Caki2 (cell line): ENCODE measurements at regions not wholly inside any gene's neighbourhood (a gene's known extent, or its start where the extent isn't known, plus 50 kb on each side); places are given as distances from the start of the nearest gene placed in this dataset.

Experiments
- DNase-seq: peaks from one replicate; pipeline ENCODE4 v3.0.0-alpha.2; 2015; ENCODE audit warnings: low read depth
- in situ Hi-C: cut with HindIII; loops from 2 replicates; pipeline ENCODE4 v1.10.0; 2016; ENCODE audit warnings: low sequenced_read_pairs, low pct_unique_long_range_greater_than_20kb, mixed read lengths

DNA sequence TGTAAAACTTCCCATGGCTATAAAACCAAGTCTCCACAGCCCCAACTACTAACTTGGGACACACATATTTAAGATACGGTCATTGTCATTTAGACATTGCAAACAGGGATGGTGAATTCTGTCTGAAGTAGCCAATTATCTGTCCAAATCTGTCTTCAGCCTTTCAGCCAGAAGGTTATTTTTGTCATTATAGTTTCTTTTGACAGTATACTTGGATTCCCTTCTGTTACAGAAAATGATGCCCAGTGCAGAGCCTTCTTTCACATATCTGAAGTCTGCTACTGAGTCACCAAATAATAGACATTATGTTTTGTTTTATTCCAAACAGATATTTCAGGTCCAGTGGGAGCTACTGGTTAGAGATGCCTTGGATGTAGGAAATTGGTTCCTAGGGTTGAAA, 452.4 kb upstream of the HTR2A start:
- in situ Hi-C loops, result no loop called here
- no peak for DNase-seq

- in situ Hi-C loops, result no loop called here
- no peak for DNase-seq
Measured at GRCh38 chr13:47337781-47338507, 441.1 kb upstream of the HTR2A start.

DNA sequence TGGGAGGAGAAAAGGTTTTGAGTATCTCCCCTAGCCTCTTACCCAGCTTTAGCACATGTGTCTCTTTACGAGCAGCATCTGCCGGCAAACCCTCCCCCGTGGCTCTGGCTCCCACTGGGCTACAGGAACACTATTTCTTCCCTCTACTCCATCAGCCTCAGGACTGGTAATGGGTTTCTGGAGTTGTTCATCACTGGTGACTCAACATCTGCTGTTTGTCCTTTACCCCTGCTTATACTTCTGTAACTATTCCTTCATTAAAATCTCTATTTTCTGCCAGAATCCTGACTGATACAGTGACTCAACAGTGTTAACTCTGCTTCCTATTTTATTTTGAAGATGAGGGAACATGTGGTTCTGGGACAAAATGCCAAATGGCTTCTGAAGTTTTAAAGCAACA, 437.3 kb upstream of the HTR2A start:
- in situ Hi-C loops, result no loop called here
- peak; percentile 1 for DNase-seq

DNA sequence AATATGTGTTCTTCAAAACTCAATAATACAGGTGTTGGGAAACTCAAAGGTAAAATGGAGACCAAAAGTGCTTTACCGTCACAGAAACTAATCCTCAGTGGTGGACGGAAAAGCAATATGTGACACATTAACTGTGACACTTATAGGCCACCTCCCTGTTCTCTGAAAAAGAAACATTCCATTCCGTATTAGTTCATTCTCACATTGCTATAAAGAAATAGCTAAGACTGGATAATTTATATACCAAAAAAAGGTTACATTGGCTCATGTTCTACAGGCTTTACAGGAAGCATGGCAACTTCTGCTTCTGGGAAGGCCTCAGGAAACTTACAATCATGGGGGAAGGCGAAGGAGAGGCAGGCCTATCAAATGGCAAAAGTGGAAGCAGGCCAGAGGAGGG, 435.3 kb upstream of the HTR2A start:
- peak; percentile 52 for DNase-seq
- in situ Hi-C loops, result no loop called here

DNA sequence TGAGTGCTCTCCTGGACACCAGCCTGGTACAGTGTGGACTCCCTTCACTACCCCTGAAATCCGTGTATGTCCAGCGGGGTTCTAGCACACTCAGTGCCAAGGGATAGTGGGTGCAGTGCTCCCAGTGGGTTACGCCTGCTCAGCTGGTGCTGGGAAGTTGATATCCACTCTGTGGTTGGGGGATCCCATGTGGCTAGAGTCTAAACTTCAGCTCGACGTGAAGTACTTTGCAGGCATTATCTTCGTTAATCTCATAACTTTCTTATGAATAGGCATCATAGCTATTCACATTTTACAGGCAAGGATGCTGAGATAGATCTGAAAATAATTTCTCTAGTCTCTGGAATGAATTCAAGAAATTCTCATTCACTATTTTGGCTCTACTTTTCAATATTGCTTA, 433.2 kb upstream of the HTR2A start:
- DNase-seq, result no peak
- in situ Hi-C loops, result no loop called here

DNA sequence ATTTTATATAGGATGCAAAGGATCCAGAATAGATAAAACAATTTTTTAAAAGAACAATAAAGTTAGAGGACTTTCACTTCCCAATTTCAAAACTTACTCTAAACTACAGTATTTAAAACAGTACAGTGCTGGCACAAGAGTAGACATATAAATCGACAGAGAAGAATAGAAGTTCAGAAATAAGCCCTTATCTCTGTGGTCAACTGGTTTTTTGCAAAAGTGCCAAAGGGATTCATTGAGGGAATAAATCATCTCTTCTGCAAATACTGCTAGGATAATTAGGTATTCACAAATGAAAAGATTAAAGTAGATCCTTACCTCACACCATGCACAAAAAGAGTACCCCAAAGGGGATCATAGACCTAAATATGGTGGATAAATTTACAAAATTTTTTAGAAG, 431.0 kb upstream of the HTR2A start:
- in situ Hi-C loops, result no loop called here

DNA sequence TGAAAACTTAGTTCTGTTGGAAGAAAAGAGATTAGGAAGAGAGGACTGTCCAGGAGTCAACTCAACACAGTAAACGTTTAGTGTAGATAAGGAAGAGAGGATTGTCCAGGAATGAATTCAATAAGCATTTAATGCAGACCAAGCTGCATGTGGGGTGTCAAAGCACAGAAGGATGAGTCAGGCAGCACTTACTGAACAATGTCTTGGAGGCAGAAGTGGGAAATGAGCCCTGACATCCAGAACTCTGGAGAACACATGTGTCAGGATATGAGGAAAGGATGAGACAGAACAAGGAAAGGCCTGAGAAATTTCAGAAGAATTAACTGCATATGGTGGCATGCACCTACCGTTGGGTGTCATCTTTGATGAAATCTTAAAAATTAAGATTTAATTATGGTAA, 429.2 kb upstream of the HTR2A start:
- in situ Hi-C loops, result no loop called here
- DNase-seq, result no peak

More for the DNA sequence above, 431.0 kb upstream of the HTR2A start:
- DNase-seq, result no peak

- DNase-seq, result no peak
- in situ Hi-C loops, result no loop called here
Measured at GRCh38 chr13:47317356-47317755, 420.5 kb upstream of the HTR2A start.

GRCh38 chr13:47310401-47310800, 413.5 kb upstream of the HTR2A start:
- in situ Hi-C loops, result no loop called here
- DNase-seq, result no peak

DNA sequence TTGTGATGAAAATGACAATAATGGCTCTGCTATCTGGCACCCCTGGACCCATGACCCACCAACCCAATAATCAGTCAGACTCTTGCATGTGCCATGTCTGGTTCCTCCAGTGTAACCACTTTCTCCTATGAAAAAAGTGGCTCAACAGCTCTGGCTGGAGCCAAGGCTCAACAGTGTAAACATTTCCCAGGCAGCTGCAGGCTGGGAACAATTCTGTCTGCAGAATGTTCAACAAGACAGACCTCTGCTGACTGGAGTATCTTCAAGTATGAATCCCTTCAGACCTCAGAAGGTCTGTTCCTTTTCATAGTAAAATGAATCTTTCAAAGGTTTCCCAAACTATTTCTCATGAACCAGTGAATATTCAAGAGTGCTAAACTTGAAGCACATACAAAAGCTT, 410.1 kb upstream of the HTR2A start:
- no peak for DNase-seq
- in situ Hi-C loops, result no loop called here

DNA sequence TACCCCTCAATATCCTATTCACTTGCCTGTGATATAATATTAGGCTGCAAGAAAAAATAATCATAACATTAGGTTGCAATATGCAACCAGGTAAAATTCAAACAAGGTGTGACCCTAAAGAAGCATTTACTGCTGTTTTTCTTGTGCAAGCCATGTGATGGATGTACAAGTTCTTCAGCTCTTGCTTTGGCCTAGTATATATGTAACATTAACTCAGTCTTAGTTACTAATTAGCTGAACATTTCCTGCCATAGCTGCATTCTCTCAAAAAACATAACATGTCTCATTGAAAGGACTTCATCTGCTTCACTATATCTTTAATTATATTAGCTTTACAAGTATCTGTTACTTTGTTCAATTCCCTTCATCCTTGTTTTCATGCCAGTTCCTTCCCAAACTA, 406.8 kb upstream of the HTR2A start:
- DNase-seq, result no peak
- in situ Hi-C loops, result no loop called here

- in situ Hi-C loops, result no loop called here
- DNase-seq, result no peak
Measured at GRCh38 chr13:47299304-47299703, 402.5 kb upstream of the HTR2A start.

DNA sequence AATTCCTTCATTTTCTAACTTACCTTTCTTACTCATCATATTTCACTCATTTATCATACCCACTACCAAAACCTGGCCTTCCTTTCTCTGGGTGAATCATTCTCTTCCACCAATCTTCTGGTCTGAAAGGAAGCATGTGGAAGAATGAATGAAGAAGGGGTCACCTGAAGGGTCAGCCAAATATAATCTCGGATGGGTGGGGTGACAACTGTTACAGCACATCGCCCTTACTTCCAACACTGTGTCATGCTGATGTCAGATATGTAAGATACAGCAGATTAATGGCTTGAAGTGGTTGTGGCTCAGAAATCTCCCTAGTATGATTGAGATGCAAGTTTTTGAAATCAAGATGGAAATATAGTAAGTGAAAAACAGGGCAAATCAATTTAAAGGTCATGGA, 401.7 kb upstream of the HTR2A start:
- peak; percentile 2 for DNase-seq
- in situ Hi-C loops, result no loop called here

DNA sequence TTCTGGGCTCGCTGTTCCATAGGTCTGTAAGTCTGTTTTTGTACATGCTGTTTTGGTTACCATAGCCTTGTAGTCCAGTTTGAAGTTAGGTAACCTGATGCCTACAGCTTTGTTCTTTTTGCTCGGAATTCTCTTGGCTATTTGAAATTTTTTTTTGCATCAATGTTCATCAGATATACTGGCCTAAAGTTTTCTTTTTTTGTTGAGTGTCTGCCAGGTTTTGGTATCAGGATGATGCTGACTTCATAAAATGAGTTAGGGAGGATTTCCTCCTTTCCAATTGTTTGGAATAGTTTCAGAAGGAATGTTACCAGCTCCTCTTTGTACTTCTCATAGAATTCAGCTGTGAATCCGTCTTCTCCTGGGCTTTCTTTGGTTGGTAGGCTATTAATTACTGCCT, 397.8 kb upstream of the HTR2A start:
- in situ Hi-C loops, result no loop called here
- no peak for DNase-seq

DNA sequence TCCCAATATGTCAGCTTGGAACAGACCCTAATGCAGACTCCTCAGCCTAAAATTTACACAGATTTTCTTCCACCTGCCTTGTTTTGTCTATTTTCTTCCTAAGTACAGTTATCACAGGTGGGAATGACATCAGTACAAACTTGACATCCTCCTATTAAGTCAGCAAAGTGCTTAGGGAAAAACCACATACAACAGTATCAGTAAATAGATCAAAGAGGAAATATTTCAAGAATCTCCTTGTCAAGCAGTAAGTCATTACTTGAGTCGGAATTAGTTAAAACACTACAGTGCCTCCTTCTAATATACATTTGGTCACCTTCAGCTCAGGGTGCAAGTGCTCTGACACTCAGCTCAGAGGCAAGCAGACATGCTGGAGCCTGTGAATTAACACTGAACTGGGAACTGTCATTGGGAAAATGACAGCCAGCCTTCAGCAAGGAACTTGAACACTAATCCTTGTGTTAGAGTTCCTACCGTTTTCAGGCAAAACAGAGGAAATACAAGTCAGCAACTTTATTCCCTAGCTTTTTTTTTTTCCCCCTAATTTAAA, 394.3 kb upstream of the HTR2A start:
- peak; percentile 2 for DNase-seq
- in situ Hi-C loops, result no loop called here

- no peak for DNase-seq
- in situ Hi-C loops, result no loop called here
Measured at GRCh38 chr13:47289567-47289966, 392.7 kb upstream of the HTR2A start.

- peak; percentile 3 for DNase-seq
- in situ Hi-C loops, result no loop called here
Measured at GRCh38 chr13:47288546-47288945, 391.7 kb upstream of the HTR2A start.

DNA sequence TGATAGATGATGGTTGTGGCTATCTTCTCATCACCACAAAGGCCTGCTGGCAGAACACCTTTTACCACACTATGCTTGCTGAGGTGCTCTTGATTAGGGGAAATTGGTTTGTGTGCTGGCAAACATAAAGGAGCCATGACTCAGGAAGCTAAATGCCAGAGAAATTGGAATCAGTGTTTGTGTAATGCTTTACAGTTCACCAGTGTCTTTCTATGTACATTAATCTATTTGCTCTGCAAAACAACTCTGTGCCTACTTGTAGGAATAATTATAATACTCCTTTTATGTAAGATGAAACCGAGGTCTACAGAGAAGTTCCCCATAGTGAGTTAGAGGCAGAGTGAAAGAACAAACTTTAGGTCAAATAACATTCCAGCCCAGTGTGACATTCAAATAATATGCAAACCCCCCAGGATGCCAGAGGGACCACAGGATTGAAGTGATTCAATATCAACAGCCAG, 390.5 kb upstream of the HTR2A start:
- DNase-seq, result no peak
- in situ Hi-C loops, result no loop called here

DNA sequence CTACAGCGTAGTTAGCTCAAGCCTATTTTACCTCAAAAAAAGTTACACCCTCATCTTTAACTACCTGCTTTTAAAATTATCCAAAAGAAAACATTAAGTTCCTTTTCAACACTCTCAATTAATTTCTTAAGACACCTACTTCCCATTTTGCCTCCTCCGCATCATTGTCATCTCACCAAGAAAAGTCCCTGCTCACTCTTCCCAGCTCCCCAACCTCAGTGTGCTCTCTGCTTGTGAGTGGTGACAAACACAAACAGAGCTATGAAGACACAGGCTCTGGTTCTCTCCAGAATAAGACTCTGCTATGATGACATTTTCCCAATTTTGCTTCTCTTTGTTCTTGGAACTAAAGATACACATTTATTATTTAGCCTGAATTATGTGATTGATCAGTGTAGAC, 385.1 kb upstream of the HTR2A start:
- in situ Hi-C loops, result no loop called here
- no peak for DNase-seq

- in situ Hi-C loops, result no loop called here
Measured at GRCh38 chr13:47279920-47280319, 383.1 kb upstream of the HTR2A start.

More at GRCh38 chr13:47279920-47280319, 383.1 kb upstream of the HTR2A start:
- DNase-seq, result no peak
